ENCODE measurements at regions not wholly inside any gene's neighbourhood (a gene's known extent, or its start where the extent isn't known, plus 50 kb on each side); places are given as distances from the start of the nearest gene placed in this dataset.

- no peak for TF ChIP-seq CTCF (IDR thresholded peaks at IDR 0.05)
- Histone ChIP-seq H3K36me3 (no peaks in the 10 kb centered on the region), H3K4me3 (no peak overlapping the region), H3K4me1 (peaks cover 0 to 23% of the 10 kb centered on the region in 2 donors), H3K27ac (no peak overlapping the region), H3K27me3 (no peaks in the 10 kb centered on the region), H3K9me3 (no peaks in the 10 kb centered on the region)
- DNase-seq (ENCODE audit: low spot score) = no peak
Measured at GRCh38 chr6:132082421-132082820, 131.2 kb upstream of the CCN2 start.

DNA sequence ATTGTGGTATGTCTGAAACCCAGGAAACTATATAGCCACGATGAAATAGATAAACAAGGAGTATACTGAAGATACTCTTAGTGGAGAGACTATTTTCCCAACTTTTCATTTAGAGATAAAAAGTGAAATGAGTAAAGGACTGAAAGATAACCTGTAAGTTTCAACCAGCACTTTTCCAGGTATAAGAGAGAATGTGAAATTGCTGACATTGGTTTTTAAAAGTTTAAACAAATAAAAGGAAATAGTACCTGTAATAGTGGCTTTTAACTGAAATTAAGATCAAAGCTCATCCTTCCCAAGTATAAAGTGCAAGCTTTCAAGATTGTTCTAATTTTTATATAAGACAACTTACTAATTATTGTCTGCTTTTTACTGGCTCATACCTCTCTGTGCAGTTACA lies 130.2 kb upstream of the CCN2 start:
- Histone ChIP-seq H3K27me3 (no peaks in the 10 kb centered on the region), H3K9me3 (no peaks in the 10 kb centered on the region), H3K4me3 (no peak overlapping the region), H3K4me1 (peaks cover 0 to 17% of the 10 kb centered on the region in 2 donors), H3K27ac (no peak overlapping the region), H3K36me3 (no peaks in the 10 kb centered on the region)
- no peak for TF ChIP-seq CTCF (IDR thresholded peaks at IDR 0.05)
- no peak for DNase-seq (ENCODE audit: low spot score)

DNA sequence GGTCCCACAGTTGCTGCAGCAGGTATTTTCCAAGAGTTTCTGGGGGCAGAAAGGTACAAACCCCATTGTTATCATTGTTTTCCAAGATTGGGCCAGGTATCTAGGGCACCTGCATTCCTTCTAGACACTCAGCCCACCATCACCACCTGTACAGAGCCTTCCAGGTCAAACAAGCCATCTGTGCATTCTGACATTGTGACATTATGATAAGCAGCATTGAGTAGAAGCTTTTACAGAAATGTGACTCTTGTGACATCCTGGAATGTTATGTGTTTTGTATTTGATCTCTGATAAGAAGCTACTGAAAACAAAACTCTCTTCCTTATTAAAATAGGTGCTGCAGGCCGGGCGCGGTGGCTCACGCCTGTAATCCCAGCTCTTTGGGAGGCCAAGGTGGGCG lies 128.1 kb upstream of the CCN2 start:
- no peak for TF ChIP-seq CTCF (IDR thresholded peaks at IDR 0.05)
- no peak overlapping the region for H3K4me3 ChIP-seq
- no peaks in the 10 kb centered on the region for H3K36me3 ChIP-seq
- no peaks in the 10 kb centered on the region for H3K9me3 ChIP-seq
- peaks cover 0 to 1% of the 10 kb centered on the region in 2 donors for H3K4me1 ChIP-seq
- H3K27me3 ChIP-seq = no peaks in the 10 kb centered on the region
- H3K27ac ChIP-seq = no peak overlapping the region
- no peak for DNase-seq (ENCODE audit: low spot score)

GRCh38 chr6:132076452-132076851 lies 125.3 kb upstream of the CCN2 start:
- Histone ChIP-seq H3K9me3 (no peaks in the 10 kb centered on the region), H3K36me3 (no peaks in the 10 kb centered on the region), H3K27ac (no peak overlapping the region), H3K27me3 (no peaks in the 10 kb centered on the region), H3K4me3 (no peak overlapping the region), H3K4me1 (no peaks in the 10 kb centered on the region)
- TF ChIP-seq CTCF (IDR thresholded peaks at IDR 0.05) = no peak
- no peak for DNase-seq (ENCODE audit: low spot score)

DNA sequence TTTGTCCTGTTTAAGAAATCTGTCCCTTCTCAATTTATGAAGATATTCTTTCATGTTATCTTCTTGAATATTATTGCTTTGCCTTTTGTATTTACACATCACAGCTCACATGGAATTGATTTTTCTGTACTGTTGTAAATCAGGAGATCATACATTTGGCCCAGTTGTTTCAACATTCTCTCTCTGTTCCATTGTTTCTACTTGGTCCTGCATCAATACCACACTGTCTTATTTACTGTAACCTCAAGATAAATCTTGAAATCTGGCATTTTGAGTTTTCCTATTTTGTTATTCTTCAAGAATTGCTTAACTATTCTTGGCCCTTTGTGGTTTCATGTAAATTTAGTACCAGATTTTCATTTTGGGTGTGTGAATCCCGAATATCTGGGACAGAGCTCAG lies 121.7 kb upstream of the CCN2 start:
- no peaks in the 10 kb centered on the region for H3K9me3 ChIP-seq
- no peaks in the 10 kb centered on the region for H3K4me1 ChIP-seq
- no peak overlapping the region for H3K4me3 ChIP-seq
- no peaks in the 10 kb centered on the region for H3K27me3 ChIP-seq
- DNase-seq (ENCODE audit: low spot score) = no peak
- no peaks in the 10 kb centered on the region for H3K36me3 ChIP-seq
- no peak for TF ChIP-seq CTCF (IDR thresholded peaks at IDR 0.05)
- no peak overlapping the region for H3K27ac ChIP-seq

DNA sequence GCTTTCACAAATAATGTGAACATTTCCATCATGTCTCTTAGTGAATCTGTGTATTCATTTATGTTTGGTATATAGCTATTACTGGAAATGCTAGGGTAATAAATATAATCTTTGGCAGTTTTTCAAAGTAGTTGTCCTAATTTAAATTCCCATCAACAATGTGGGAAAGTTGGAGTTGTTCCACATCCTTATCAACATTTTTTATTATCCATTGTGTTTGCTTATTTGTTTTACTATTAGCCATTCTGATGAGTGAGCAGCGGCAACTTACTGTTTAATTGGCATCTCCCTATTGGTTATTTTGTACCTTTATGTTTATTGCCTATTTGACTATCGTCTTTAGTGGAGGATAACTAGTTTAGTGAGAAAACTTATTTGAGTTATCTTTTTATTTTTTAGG lies 121.1 kb upstream of the CCN2 start:
- no peak overlapping the region for H3K4me3 ChIP-seq
- H3K4me1 ChIP-seq = no peaks in the 10 kb centered on the region
- no peak for TF ChIP-seq CTCF (IDR thresholded peaks at IDR 0.05)
- H3K9me3 ChIP-seq = no peaks in the 10 kb centered on the region
- DNase-seq (ENCODE audit: low spot score) = no peak
- no peaks in the 10 kb centered on the region for H3K27me3 ChIP-seq
- no peak overlapping the region for H3K27ac ChIP-seq
- no peaks in the 10 kb centered on the region for H3K36me3 ChIP-seq
